GM08714 (cell line): ENCODE measurements at regions not wholly inside any gene's neighbourhood (a gene's known extent, or its start where the extent isn't known, plus 50 kb on each side); places are given as distances from the start of the nearest gene placed in this dataset.

ENCODE experiments used
- H3K4me3 ChIP-seq: fragments of 200-500 bp; sonication (Bioruptor generic); 2 replicates; pipeline ENCODE4 v1.5.1; 2014; ENCODE audit warnings: mild to moderate bottlenecking, low read length, inconsistent platforms
- ZNF274 ChIP-seq: IDR thresholded peaks from 2 replicates; pipeline ENCODE4 v1.6.1; 2012; ENCODE audit warnings: mild to moderate bottlenecking, low read depth, low read length

DNA sequence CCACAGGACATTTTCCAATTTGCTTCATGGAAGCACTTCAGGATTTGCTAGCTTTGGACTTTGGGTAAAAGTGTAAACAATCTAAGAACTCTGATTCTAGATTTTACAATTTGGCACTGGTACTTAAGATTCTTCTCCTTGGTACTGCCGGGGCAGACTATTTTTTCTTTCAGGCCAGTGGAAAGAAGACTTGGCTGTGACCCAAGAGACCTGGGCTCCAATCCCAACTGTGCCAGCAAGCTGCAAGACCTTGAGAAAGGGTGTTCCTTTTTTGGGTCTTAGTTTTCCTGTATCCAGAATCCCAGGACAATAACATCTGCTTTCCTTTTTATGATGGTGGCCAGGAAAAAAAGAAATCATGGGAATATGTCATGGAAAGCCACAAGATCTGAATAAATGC lies 148.1 kb upstream of the CRY1 start:
- H3K4me3 ChIP-seq: no peak overlapping the region
- no peak for TF ChIP-seq ZNF274

DNA sequence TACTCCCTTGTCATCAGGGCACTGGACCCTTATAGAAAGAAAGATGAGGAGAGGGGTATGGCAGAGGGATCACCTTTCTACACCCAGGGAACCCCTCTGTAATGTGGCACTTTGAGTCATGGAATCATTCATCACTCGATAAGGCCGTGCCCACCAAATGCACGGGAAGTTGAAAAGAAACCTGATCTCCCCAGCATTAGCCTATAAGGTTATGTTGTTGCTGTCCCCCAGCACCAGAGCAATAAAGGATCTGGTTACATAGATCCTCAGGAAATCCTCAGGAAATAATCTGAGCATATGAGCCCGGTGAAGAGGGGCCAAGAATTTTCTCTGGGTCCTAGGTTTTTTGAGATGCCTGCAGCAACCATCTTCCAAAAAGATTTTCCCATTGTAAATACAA lies 148.8 kb upstream of the CRY1 start:
- no peak for TF ChIP-seq ZNF274
- H3K4me3 ChIP-seq: no peak overlapping the region

DNA sequence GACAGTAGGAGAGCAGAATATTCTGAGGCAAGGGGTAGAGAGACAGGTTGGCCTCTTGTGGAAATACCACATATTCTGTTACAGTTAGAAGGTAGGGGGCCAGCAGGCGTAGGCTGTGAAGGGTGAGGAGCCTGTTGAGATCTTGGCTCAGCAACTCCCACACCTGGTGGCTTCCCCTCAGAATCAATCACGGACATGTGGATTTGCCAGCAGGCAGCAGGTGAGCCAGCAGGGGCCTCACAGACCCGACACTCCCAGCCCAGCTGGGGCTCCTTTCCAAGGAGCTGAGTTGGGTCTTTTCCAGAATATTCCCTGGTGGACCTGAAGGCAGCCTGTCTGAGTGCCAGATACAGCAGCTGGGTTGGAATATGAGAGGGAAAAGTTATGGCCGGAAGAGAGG lies 150.0 kb upstream of the CRY1 start:
- H3K4me3 ChIP-seq: no peak overlapping the region
- no peak for TF ChIP-seq ZNF274

DNA sequence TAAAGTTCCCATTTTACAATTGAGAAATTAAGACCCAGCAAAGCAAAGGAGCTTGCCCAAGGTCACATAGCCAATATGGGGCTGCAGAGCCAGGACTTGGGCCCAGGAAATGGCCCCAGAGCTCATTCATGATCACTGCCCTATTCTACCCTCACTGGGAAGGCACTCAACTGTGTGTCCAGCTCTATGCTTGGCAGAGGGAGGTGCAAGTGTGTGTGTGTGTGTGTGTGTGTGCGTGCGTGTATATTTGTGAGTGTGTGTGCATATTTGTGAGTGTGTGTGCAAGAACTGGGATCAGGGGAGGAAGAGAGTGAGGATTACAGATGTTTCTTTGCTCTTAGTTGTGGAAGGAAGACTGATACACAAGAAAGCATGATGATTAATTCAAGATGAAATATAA lies 151.2 kb upstream of the CRY1 start:
- H3K4me3 ChIP-seq: no peak overlapping the region
- TF ChIP-seq ZNF274: no peak

DNA sequence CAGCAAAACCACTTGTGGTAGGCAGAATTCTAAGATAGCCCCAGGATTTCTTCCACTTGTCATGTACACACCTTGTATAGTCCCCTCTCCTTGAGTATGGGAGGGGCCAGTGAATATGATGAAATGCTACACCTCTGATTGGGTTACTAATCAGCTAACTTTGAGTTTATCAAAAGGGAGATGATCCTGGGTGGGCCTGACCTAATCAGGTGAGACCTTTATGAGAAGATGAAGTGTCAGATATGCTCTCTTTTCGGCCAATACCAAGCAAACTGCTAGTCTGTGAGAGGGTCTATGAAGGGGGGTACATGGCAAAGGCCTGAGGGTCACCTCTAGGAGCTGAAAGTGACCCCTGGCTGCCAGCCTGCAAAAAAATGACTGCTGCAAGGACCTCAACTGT lies 154.3 kb upstream of the CRY1 start:
- no peak overlapping the region for H3K4me3 ChIP-seq
- TF ChIP-seq ZNF274: no peak

DNA sequence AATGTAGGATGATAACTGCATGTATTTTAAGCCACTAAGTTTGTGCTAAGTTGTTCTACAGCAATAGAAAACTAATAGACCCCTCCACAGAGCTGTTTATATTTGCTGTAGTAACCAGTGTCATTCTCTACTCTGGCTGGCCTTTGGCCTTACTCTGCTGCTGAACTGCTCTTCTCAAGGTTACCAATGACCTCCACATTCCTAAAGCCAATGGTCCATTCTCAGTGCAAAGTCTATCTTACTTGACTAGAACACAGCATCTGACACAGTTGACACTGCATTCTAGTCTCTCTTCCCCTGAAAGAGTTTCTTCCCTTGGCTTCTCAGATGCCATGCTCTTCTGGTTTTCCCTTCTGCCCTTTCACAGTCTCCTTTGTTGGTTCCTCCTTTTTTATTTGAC lies 154.8 kb upstream of the CRY1 start:
- TF ChIP-seq ZNF274: no peak

DNA sequence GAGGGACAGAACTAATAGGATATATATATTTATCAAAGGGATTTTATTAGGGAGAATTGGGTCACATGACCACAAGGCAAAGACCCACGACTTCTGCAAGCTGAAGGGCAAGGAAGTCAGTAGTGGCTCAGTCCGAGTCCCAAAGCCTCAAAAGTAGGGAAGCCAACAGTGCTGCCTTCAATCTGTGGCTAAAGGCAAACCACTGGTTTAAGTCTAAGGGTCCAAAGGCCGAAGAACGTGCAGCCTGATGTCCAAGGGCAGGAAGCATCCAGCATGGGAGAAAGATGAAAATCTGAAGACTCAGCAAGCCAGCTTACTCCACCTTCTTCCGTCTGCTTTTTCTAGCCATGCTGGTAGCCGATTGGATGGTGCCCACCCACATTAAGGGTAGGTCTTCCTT lies 157.9 kb upstream of the CRY1 start:
- H3K4me3 ChIP-seq: no peak overlapping the region
- TF ChIP-seq ZNF274: no peak

More for the DNA sequence above, 154.8 kb upstream of the CRY1 start:
- H3K4me3 ChIP-seq: no peak overlapping the region

DNA sequence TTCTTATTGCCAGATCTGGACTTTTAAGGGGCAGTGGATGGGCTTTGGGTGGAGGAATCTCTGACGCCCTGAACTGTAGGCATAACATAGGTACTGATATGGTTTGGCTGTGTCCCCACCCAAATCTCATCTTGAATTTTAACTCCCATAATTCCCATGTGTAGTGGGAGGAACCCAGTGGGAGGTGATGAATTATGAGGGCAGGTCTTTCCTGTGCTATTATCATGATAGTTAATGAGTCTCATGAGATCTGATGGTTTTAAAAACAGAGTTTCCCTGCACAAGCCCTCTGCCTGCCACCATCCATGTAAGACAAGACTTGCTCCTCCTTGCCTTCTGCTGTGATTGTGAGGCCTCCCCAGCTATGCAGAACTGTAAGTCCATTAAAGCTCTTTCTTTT lies 160.0 kb upstream of the CRY1 start:
- no peak for TF ChIP-seq ZNF274
- no peak overlapping the region for H3K4me3 ChIP-seq

DNA sequence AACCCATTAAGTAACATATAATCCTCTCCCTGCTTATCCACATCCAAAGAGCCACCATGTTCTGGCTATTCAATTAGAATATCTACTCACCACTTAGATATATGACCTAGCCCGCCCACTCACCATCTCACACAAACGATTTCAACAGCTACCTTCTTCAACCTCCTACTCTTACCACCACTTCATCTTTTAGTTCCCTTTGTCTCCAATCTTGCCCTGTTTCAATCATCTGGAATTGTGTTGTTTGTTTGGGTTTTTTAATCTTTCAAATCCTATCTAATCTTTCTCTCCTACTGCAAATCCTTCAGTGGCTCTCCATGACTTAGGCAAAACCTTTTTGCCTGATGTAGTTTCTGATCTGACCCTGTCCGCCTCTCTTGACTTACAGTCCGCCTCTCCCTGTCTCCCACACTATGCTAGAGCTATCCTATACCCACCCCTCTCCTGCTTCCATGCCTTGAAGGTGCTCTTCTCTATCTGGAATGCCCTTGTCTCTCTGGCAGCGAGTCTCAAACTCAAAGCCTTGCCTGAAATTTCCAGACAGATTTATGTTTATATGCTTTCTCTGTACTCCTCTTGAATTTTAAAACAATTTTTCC lies 161.0 kb upstream of the CRY1 start:
- H3K4me3 ChIP-seq: no peak overlapping the region
- TF ChIP-seq ZNF274: no peak

DNA sequence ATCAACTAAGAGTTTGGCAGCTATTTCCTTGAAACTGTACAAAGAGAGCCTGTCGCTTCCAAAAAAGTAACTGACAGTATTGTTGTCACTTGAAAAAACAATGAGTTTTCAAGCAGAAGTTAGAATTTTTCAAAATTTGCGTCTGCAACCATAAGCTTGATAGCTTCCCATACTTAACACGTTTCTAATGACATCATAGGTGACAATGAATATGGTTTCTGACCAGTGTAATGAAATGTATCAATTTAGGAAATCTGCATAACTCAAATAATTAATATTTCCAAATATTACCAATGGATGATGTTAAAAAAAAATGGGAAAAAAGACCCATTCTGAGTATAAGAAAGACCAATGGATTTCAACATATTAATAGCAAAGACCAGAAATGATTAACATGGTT lies 165.4 kb upstream of the CRY1 start:
- H3K4me3 ChIP-seq: no peak overlapping the region
- TF ChIP-seq ZNF274: no peak

DNA sequence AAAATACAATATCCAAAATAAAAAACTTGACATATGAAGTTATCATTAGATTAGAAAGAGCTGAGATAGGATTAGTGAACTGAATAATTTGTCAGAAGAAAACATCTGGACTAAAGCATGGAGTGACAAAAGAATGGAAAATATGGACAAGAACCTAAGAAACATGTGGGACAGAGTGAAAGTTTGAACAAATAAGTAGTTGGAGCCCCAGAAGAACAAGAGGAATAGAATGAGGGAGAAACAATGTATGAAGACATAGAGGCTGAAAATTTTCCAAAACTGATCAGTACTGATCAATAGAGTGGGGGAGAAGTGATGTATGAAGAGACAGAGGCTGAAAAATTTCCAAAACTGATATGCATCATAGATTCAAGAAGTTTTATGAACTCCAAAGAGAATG lies 170.6 kb upstream of the CRY1 start:
- no peak for TF ChIP-seq ZNF274
- H3K4me3 ChIP-seq: no peak overlapping the region

DNA sequence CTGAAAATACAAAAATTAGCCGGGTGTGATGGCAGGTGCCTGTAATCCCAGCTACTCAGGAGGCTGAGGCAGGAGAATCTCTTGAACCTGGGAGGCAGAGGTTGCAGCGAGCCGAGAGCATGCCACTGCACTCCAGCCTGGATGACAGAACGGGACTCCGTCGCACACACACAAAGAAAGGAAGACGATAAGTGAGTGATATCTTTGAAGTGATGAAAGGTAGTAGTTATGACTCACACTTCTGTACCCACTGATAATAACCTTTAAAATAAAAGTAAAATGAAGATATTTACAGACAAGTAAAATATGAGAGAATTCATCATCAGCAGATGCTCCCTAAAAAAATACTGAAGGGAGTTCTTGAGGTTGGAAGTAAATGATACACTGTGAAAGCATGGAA lies 171.3 kb upstream of the CRY1 start:
- no peak overlapping the region for H3K4me3 ChIP-seq

DNA sequence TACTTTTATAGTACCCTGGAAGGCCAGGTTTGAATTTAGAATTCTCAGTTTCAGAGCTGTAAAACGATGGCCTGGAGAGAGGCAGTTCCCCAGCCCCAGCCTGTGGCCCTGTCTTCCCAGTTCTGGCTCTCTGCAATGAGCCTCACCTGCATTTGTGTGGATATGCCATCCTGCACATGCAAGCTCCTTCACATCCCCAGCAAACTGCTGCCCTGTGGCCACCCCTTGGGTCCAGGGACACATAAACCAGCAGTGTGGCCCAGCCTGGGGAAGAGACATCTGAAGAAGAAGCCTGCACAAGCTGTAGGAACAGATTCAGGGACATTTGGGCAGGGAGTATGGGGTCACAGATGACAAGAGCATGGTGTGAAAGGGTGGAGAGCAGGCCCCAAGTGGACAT lies 174.3 kb upstream of the CRY1 start:
- no peak for TF ChIP-seq ZNF274
- H3K4me3 ChIP-seq: no peak overlapping the region

More for the DNA sequence above, 171.3 kb upstream of the CRY1 start:
- no peak for TF ChIP-seq ZNF274

DNA sequence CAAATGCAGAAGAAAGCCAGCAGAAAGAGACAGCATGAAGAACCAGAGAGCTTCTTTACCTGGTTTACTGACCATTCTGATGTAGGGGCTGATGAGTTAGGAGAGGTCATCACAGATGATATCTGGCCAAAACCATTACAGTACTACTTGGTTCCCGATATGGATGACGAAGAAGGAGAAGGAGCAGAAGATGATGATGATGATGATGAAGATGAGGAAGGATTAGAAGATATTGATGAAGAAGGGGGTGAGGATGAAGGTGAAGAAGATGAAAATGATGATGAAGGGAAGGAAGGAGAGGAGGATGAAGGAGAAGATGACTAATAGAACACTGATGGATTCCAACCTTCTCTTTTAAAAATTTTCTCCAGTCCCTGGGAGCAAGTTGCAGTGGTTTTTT lies 178.2 kb upstream of the CRY1 start:
- no peak for TF ChIP-seq ZNF274
- no peak overlapping the region for H3K4me3 ChIP-seq

DNA sequence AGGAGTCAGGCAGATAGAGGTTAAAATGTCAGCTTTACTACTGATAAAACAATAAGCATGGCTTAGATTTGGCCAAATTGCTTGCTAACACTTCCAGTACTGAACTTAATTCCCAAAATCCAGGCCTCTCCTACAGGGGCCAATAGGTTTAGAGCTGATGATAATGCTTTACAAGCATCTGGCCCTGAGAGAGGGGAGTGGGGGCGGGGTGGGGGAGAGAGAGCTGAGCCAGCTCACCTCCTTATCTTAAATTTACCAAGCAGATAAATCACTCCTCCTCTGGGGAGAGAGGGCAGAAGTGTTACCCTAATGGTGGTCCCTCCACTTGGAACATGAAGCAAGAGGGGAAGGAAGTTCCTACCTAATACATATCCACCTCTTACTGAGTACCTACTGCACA lies 182.2 kb upstream of the CRY1 start:
- no peak for TF ChIP-seq ZNF274
- no peak overlapping the region for H3K4me3 ChIP-seq

DNA sequence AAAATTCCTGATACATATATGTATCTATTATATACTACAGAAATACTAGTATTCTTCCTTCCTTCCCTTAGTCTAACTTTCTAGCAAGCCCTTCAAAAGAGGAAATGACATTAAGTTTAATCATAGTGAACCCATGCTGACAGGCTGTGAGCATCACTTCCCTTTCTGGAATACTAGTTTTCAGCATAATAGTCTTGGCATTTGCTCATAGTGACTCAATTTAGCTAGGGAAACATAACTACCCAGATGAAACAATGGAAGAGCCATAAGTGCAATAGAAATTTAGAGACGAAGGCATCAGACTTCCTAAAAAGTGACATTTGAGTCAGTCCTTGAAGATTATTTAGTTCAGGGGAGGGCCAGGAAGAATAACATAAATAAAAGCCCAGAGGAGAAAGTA lies 184.5 kb upstream of the CRY1 start:
- TF ChIP-seq ZNF274: no peak
- H3K4me3 ChIP-seq: no peak overlapping the region
